ENCODE measurements at regions not wholly inside any gene's neighbourhood (a gene's known extent, or its start where the extent isn't known, plus 50 kb on each side); places are given as distances from the start of the nearest gene placed in this dataset.

GRCh38 chr18:28903306-28903705 is 726.4 kb upstream of the CDH2 start:
- Histone ChIP-seq H3K36me3 (replicated peaks in 1 of 2; ENCODE audit: control extremely low read depth in 1 of 2, control insufficient read depth in 1 of 2, extremely low read depth in 1 of 2, insufficient read depth in 2 of 2, low read length in 1 of 2) (no peaks in the 10 kb centered on the region), H3K27ac (ENCODE audit: low read length in 2 of 2) (no peak overlapping the region), H3K27me3 (replicated peaks in 1 of 4; ENCODE audit: control extremely low read depth in 1 of 4, control insufficient read depth in 3 of 4, insufficient read depth in 4 of 4, low read length in 3 of 4) (no peaks in the 10 kb centered on the region), H3K79me2 (ENCODE audit: control insufficient read depth, insufficient read depth, low read length) (no peaks in the 10 kb centered on the region), H3K9me3 (ENCODE audit: control extremely low read depth in 1 of 3, control insufficient read depth in 2 of 3, insufficient read depth in 1 of 3, low read length in 2 of 3) (peaks cover 0 to 3% (median 0%) of the 10 kb centered on the region in 3 donors), H3K4me1 (ENCODE audit: control insufficient read depth in 2 of 2, insufficient read depth in 2 of 2, low read length in 2 of 2) (no peaks in the 10 kb centered on the region), H4K20me1 (ENCODE audit: control insufficient read depth, insufficient read depth, low read length, poor library complexity, severe bottlenecking) (no peaks in the 10 kb centered on the region), H3K4me3 (ENCODE audit: control extremely low read depth in 1 of 5, extremely low read depth in 1 of 5, insufficient read depth in 1 of 5, low read depth in 2 of 5, low read length in 4 of 5) (no peak overlapping the region), H2AFZ (ENCODE audit: insufficient read depth, low read depth, low read length, poor library complexity, severe bottlenecking) (no peak overlapping the region), H3K9ac (ENCODE audit: low read length) (no peak overlapping the region), H3K4me2 (replicated peaks; ENCODE audit: low read depth, low read length, poor library complexity, severe bottlenecking) (no peak overlapping the region)
- H3K27me3 Mint-ChIP-seq, result no peaks in the 10 kb centered on the region
- no CpG with 5 or more reads among the region's 1 CpG for WGBS (ENCODE audit: insufficient coverage)
- H3K4me3 Mint-ChIP-seq, result no peak overlapping the region
- POLR2A ChIA-PET, result no interaction called here
- CTCF ChIA-PET, result no interaction called here
- no peak for TF ChIP-seq EZH2 (IDR thresholded peaks at IDR 0.05; ENCODE audit: borderline replicate concordance, insufficient read depth, low read depth, low read length, poor library complexity, severe bottlenecking)
- no peak for TF ChIP-seq CTCF (IDR thresholded peaks at IDR 0.05)
- DNase-seq (no peak), ATAC-seq (ENCODE audit: low read depth) (no peak)
- intact Hi-C loops (cut with micrococcal nuclease), result no loop called here
- no peaks in the 10 kb centered on the region for H3K4me1 Mint-ChIP-seq
- peaks cover 2% of the 10 kb centered on the region for H3K9me3 Mint-ChIP-seq (ENCODE audit: insufficient read depth)
- H3K27ac Mint-ChIP-seq, result no peak overlapping the region

DNA sequence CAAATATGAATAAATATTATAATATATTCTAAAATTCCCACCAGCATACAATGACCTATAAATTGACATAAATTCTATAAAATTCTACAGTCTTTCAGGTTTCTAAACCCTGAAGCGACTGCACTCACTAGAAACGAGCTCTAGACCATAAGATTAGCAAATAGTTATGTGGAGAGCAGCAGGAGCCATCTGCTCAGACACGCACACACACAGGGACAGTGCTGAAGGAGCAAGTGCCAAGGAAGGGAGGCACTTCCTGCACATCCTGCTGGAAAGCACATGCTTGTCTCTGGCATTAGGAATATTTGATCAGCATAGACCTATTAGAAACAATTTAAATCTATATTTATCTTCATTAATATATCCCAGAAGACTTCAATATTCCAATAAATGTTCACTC is 713.9 kb upstream of the CDH2 start:
- intact Hi-C loops (cut with micrococcal nuclease), result no loop called here
- POLR2A ChIA-PET, result no interaction called here
- WGBS (ENCODE audit: insufficient coverage), result 100% methylated on average over 1 of the region's 3 CpGs

More for the DNA sequence above, 713.9 kb upstream of the CDH2 start:
- H3K79me2 ChIP-seq (ENCODE audit: control insufficient read depth, insufficient read depth, low read length), result no peaks in the 10 kb centered on the region
- ATAC-seq (ENCODE audit: low read depth), result no peak
- no peak overlapping the region for H2AFZ ChIP-seq (ENCODE audit: insufficient read depth, low read depth, low read length, poor library complexity, severe bottlenecking)
- H3K9me3 ChIP-seq (ENCODE audit: control extremely low read depth in 1 of 3, control insufficient read depth in 2 of 3, insufficient read depth in 1 of 3, low read length in 2 of 3), result no peaks in the 10 kb centered on the region
- Mint-ChIP-seq H3K27me3 (no peaks in the 10 kb centered on the region), H3K4me3 (no peak overlapping the region), H3K9me3 (ENCODE audit: insufficient read depth) (peaks cover 3% of the 10 kb centered on the region), H3K4me1 (no peaks in the 10 kb centered on the region), H3K27ac (no peak overlapping the region)
- no peak overlapping the region for H3K9ac ChIP-seq (ENCODE audit: low read length)
- CTCF ChIA-PET, result no interaction called here
- DNase-seq, result no peak
- TF ChIP-seq CTCF (IDR thresholded peaks at IDR 0.05) (no peak), EZH2 (IDR thresholded peaks at IDR 0.05; ENCODE audit: borderline replicate concordance, insufficient read depth, low read depth, low read length, poor library complexity, severe bottlenecking) (no peak)
- H3K36me3 ChIP-seq (replicated peaks in 1 of 2; ENCODE audit: control extremely low read depth in 1 of 2, control insufficient read depth in 1 of 2, extremely low read depth in 1 of 2, insufficient read depth in 2 of 2, low read length in 1 of 2), result no peaks in the 10 kb centered on the region
- H3K4me2 ChIP-seq (replicated peaks; ENCODE audit: low read depth, low read length, poor library complexity, severe bottlenecking), result no peak overlapping the region
- H3K4me3 ChIP-seq (ENCODE audit: control extremely low read depth in 1 of 5, extremely low read depth in 1 of 5, insufficient read depth in 1 of 5, low read depth in 2 of 5, low read length in 4 of 5), result no peak overlapping the region
- H3K27ac ChIP-seq (ENCODE audit: low read length in 2 of 2), result no peak overlapping the region
- no peaks in the 10 kb centered on the region for H3K4me1 ChIP-seq (ENCODE audit: control insufficient read depth in 2 of 2, insufficient read depth in 2 of 2, low read length in 2 of 2)
- H3K27me3 ChIP-seq (replicated peaks in 1 of 4; ENCODE audit: control extremely low read depth in 1 of 4, control insufficient read depth in 3 of 4, insufficient read depth in 4 of 4, low read length in 3 of 4), result no peaks in the 10 kb centered on the region
- no peaks in the 10 kb centered on the region for H4K20me1 ChIP-seq (ENCODE audit: control insufficient read depth, insufficient read depth, low read length, poor library complexity, severe bottlenecking)

Data from B cell (primary cell).